Neural cell (in vitro differentiated cells): ENCODE measurements at regions not wholly inside any gene's neighbourhood (a gene's known extent, or its start where the extent isn't known, plus 50 kb on each side); places are given as distances from the start of the nearest gene placed in this dataset.

ENCODE experiments used
- EP300 ChIP-seq: fragments of 450-650 bp; conservative IDR thresholded peaks from 2 replicates; pipeline ENCODE4 v1.6.1; 2014; ENCODE audit warnings: antibody characterized with exemption, mild to moderate bottlenecking, moderate library complexity; ENCODE audit not compliant: poor library complexity, severe bottlenecking
- EZH2 ChIP-seq: fragments of 200-600, 300-800 bp; shearing (Covaris generic), sonication (generic); IDR thresholded peaks from 2 replicates; pipeline ENCODE4 v1.6.1; 2014; ENCODE audit warnings: antibody characterized with exemption, low read length, borderline replicate concordance, mild to moderate bottlenecking; ENCODE audit not compliant: insufficient read depth, poor library complexity, severe bottlenecking
- POLR2AphosphoS5 ChIP-seq: IDR thresholded peaks from 2 replicates; pipeline ENCODE4 v1.6.1; 2012
- TF ChIP-seq, protein P1 (sequence below): fragments of 450-650 bp; IDR thresholded peaks from 2 replicates; pipeline ENCODE4 v1.5.1; 2014; ENCODE audit warnings: antibody characterized with exemption, mild to moderate bottlenecking, moderate library complexity; ENCODE audit not compliant: poor library complexity, severe bottlenecking
- TF ChIP-seq, protein P2 (sequence below): IDR thresholded peaks from 2 replicates; pipeline ENCODE4 v1.6.1; 2012; ENCODE audit warnings: borderline replicate concordance

GRCh38 chr4:62914758-62915157 lies 1494.5 kb downstream of the TECRL start:
- TF ChIP-seq EZH2 (no peak), EP300 (no peak), POLR2AphosphoS5 (no peak)
- TF ChIP-seq, protein P1, sequence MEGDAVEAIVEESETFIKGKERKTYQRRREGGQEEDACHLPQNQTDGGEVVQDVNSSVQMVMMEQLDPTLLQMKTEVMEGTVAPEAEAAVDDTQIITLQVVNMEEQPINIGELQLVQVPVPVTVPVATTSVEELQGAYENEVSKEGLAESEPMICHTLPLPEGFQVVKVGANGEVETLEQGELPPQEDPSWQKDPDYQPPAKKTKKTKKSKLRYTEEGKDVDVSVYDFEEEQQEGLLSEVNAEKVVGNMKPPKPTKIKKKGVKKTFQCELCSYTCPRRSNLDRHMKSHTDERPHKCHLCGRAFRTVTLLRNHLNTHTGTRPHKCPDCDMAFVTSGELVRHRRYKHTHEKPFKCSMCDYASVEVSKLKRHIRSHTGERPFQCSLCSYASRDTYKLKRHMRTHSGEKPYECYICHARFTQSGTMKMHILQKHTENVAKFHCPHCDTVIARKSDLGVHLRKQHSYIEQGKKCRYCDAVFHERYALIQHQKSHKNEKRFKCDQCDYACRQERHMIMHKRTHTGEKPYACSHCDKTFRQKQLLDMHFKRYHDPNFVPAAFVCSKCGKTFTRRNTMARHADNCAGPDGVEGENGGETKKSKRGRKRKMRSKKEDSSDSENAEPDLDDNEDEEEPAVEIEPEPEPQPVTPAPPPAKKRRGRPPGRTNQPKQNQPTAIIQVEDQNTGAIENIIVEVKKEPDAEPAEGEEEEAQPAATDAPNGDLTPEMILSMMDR, result no peak
- TF ChIP-seq, protein P2, sequence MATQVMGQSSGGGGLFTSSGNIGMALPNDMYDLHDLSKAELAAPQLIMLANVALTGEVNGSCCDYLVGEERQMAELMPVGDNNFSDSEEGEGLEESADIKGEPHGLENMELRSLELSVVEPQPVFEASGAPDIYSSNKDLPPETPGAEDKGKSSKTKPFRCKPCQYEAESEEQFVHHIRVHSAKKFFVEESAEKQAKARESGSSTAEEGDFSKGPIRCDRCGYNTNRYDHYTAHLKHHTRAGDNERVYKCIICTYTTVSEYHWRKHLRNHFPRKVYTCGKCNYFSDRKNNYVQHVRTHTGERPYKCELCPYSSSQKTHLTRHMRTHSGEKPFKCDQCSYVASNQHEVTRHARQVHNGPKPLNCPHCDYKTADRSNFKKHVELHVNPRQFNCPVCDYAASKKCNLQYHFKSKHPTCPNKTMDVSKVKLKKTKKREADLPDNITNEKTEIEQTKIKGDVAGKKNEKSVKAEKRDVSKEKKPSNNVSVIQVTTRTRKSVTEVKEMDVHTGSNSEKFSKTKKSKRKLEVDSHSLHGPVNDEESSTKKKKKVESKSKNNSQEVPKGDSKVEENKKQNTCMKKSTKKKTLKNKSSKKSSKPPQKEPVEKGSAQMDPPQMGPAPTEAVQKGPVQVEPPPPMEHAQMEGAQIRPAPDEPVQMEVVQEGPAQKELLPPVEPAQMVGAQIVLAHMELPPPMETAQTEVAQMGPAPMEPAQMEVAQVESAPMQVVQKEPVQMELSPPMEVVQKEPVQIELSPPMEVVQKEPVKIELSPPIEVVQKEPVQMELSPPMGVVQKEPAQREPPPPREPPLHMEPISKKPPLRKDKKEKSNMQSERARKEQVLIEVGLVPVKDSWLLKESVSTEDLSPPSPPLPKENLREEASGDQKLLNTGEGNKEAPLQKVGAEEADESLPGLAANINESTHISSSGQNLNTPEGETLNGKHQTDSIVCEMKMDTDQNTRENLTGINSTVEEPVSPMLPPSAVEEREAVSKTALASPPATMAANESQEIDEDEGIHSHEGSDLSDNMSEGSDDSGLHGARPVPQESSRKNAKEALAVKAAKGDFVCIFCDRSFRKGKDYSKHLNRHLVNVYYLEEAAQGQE, result no peak
